ENCODE measurements at regions not wholly inside any gene's neighbourhood (a gene's known extent, or its start where the extent isn't known, plus 50 kb on each side); places are given as distances from the start of the nearest gene placed in this dataset.

- TF ChIP-seq, protein P1, sequence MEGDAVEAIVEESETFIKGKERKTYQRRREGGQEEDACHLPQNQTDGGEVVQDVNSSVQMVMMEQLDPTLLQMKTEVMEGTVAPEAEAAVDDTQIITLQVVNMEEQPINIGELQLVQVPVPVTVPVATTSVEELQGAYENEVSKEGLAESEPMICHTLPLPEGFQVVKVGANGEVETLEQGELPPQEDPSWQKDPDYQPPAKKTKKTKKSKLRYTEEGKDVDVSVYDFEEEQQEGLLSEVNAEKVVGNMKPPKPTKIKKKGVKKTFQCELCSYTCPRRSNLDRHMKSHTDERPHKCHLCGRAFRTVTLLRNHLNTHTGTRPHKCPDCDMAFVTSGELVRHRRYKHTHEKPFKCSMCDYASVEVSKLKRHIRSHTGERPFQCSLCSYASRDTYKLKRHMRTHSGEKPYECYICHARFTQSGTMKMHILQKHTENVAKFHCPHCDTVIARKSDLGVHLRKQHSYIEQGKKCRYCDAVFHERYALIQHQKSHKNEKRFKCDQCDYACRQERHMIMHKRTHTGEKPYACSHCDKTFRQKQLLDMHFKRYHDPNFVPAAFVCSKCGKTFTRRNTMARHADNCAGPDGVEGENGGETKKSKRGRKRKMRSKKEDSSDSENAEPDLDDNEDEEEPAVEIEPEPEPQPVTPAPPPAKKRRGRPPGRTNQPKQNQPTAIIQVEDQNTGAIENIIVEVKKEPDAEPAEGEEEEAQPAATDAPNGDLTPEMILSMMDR (IDR thresholded peaks at IDR 0.05; ENCODE audit: low read length) = no peak
- no peak for TF ChIP-seq EZH2 (IDR thresholded peaks at IDR 0.05; ENCODE audit: borderline replicate concordance, low read length)
These were observed 290.5 kb upstream of the RASA1 start for GRCh38 chr5:86977190-86977589.
